ENCODE measurements at regions not wholly inside any gene's neighbourhood (a gene's known extent, or its start where the extent isn't known, plus 50 kb on each side); places are given as distances from the start of the nearest gene placed in this dataset.
A peak's percentile ranks its signal among the peaks of the same experiment; 100 is the strongest.

GRCh38 chr2:74735009-74735408 is 81.0 kb downstream of the SEMA4F start:
- H2BK120ac ChIP-seq (ENCODE audit: low read depth, low read length) = no peak overlapping the region
- no peak for DNase-seq
- WGBS = 85% methylated on average over 2 of the region's 2 CpGs

GRCh38 chr2:74735564-74735963 is 81.5 kb downstream of the SEMA4F start:
- H2AFZ ChIP-seq (ENCODE audit: low read depth, low read length) = no peak overlapping the region
- H3K4me3 ChIP-seq (ENCODE audit: insufficient read depth in 1 of 2, low read depth in 1 of 2, low read length in 2 of 2) = no peak overlapping the region
- H3K4ac ChIP-seq (ENCODE audit: low read depth in 1 of 2, low read length in 2 of 2) = no peak overlapping the region
- H3K23ac ChIP-seq (ENCODE audit: low read length in 2 of 2) = no peak overlapping the region
- no peak overlapping the region for H4K8ac ChIP-seq (ENCODE audit: low read length)
- H3K9ac ChIP-seq (ENCODE audit: low read length) = no peak overlapping the region
- peak overlapping the region in 1 of 2 experiments; percentile 21 for H3K18ac ChIP-seq (ENCODE audit: low read depth in 1 of 2, low read length in 2 of 2)
- WGBS = 90% methylated on average over 3 of the region's 3 CpGs
- no peaks in the 10 kb centered on the region for H3K36me3 ChIP-seq (ENCODE audit: control insufficient read depth in 1 of 2, insufficient read depth in 2 of 2, low read depth in 1 of 2, low read length in 2 of 2)
- H3K9me3 ChIP-seq (ENCODE audit: control insufficient read depth, low read length) = peaks cover 12% of the 10 kb centered on the region
- H3K27ac ChIP-seq (ENCODE audit: low read length, poor library complexity, severe bottlenecking) = no peak overlapping the region
- no peak for DNase-seq
- H3K79me1 ChIP-seq (replicated peaks; ENCODE audit: low read length, poor library complexity, severe bottlenecking) = no peaks in the 10 kb centered on the region
- no peak overlapping the region for H2BK120ac ChIP-seq (ENCODE audit: low read depth, low read length)
- peaks cover 0 to 7% of the 10 kb centered on the region in 2 experiments for H3K27me3 ChIP-seq (ENCODE audit: control insufficient read depth in 1 of 2, insufficient read depth in 1 of 2, low read length in 2 of 2)
- no peak overlapping the region for H3K4me2 ChIP-seq (ENCODE audit: low read length, poor library complexity, severe bottlenecking)
- H2BK12ac ChIP-seq (ENCODE audit: low read length in 2 of 2) = no peak overlapping the region
- peaks cover 7% of the 10 kb centered on the region for H3K4me1 ChIP-seq (ENCODE audit: control insufficient read depth, insufficient read depth, low read depth, low read length)
- H2AK5ac ChIP-seq (ENCODE audit: low read length, severe bottlenecking) = no peak overlapping the region
- H3K14ac ChIP-seq (ENCODE audit: low read length in 2 of 2) = no peak overlapping the region
- H2BK15ac ChIP-seq (ENCODE audit: low read depth, poor library complexity, severe bottlenecking) = no peak overlapping the region
- H2BK5ac ChIP-seq (ENCODE audit: low read depth, low read length, poor library complexity, severe bottlenecking) = no peak overlapping the region
- H4K91ac ChIP-seq (ENCODE audit: low read length) = no peak overlapping the region

More at GRCh38 chr2:74735009-74735408, 81.0 kb downstream of the SEMA4F start:
- H4K8ac ChIP-seq (ENCODE audit: low read length) = no peak overlapping the region
- no peak overlapping the region for H3K9ac ChIP-seq (ENCODE audit: low read length)
- H3K4ac ChIP-seq (ENCODE audit: low read depth in 1 of 2, low read length in 2 of 2) = no peak overlapping the region
- H3K4me1 ChIP-seq (ENCODE audit: control insufficient read depth, insufficient read depth, low read depth, low read length) = peaks cover 3% of the 10 kb centered on the region
- peak overlapping the region in 1 of 2 experiments; percentile 41 for H3K14ac ChIP-seq (ENCODE audit: low read length in 2 of 2)
- H2BK12ac ChIP-seq (ENCODE audit: low read length in 2 of 2) = peak overlapping the region in 1 of 2 experiments; percentile 63
- no peak overlapping the region for H3K4me2 ChIP-seq (ENCODE audit: low read length, poor library complexity, severe bottlenecking)
- no peaks in the 10 kb centered on the region for H3K36me3 ChIP-seq (ENCODE audit: control insufficient read depth in 1 of 2, insufficient read depth in 2 of 2, low read depth in 1 of 2, low read length in 2 of 2)
- no peak overlapping the region for H2BK5ac ChIP-seq (ENCODE audit: low read depth, low read length, poor library complexity, severe bottlenecking)
- H2AFZ ChIP-seq (ENCODE audit: low read depth, low read length) = no peak overlapping the region
- H2AK5ac ChIP-seq (ENCODE audit: low read length, severe bottlenecking) = no peak overlapping the region
- H3K27ac ChIP-seq (ENCODE audit: low read length, poor library complexity, severe bottlenecking) = no peak overlapping the region
- peak overlapping the region in 1 of 2 experiments; percentile 29 for H3K18ac ChIP-seq (ENCODE audit: low read depth in 1 of 2, low read length in 2 of 2)
- H3K23ac ChIP-seq (ENCODE audit: low read length in 2 of 2) = no peak overlapping the region
- H3K79me1 ChIP-seq (replicated peaks; ENCODE audit: low read length, poor library complexity, severe bottlenecking) = no peaks in the 10 kb centered on the region
- H3K4me3 ChIP-seq (ENCODE audit: insufficient read depth in 1 of 2, low read depth in 1 of 2, low read length in 2 of 2) = no peak overlapping the region
- peaks cover 12% of the 10 kb centered on the region for H3K9me3 ChIP-seq (ENCODE audit: control insufficient read depth, low read length)
- no peak overlapping the region for H2BK15ac ChIP-seq (ENCODE audit: low read depth, poor library complexity, severe bottlenecking)
- peaks cover 0 to 9% of the 10 kb centered on the region in 2 experiments for H3K27me3 ChIP-seq (ENCODE audit: control insufficient read depth in 1 of 2, insufficient read depth in 1 of 2, low read length in 2 of 2)
- H4K91ac ChIP-seq (ENCODE audit: low read length) = no peak overlapping the region

DNA sequence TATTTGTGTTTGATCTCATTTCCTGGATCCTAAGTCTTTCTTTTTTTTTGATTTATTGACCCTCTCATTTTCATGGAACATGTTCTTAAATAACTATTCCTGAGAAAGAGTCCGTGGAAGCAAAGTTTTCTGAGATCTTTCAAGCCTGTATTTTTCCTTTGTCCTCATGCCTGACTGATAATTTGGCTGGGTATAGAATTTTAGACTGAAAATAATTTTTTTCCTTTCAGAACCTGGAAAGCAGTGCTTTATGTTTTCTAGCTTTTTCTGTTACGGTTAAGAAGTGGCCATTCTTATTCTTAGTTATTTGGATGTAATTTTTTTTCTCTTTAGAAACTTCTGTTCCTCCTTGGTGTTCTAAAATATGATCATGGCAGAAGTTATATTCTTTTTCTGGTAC is 82.5 kb downstream of the SEMA4F start:
- H3K18ac ChIP-seq (ENCODE audit: low read depth in 1 of 2, low read length in 2 of 2) = no peak overlapping the region
- H2BK120ac ChIP-seq (ENCODE audit: low read depth, low read length) = no peak overlapping the region
- no peak overlapping the region for H2BK12ac ChIP-seq (ENCODE audit: low read length in 2 of 2)
- peaks cover 12% of the 10 kb centered on the region for H3K4me1 ChIP-seq (ENCODE audit: control insufficient read depth, insufficient read depth, low read depth, low read length)
- no peaks in the 10 kb centered on the region for H3K36me3 ChIP-seq (ENCODE audit: control insufficient read depth in 1 of 2, insufficient read depth in 2 of 2, low read depth in 1 of 2, low read length in 2 of 2)
- no peaks in the 10 kb centered on the region for H3K27me3 ChIP-seq (ENCODE audit: control insufficient read depth in 1 of 2, insufficient read depth in 1 of 2, low read length in 2 of 2)
- peaks cover 12% of the 10 kb centered on the region for H3K9me3 ChIP-seq (ENCODE audit: control insufficient read depth, low read length)
- no peak overlapping the region for H2AK5ac ChIP-seq (ENCODE audit: low read length, severe bottlenecking)
- H3K4me3 ChIP-seq (ENCODE audit: insufficient read depth in 1 of 2, low read depth in 1 of 2, low read length in 2 of 2) = no peak overlapping the region
- no peaks in the 10 kb centered on the region for H3K79me1 ChIP-seq (replicated peaks; ENCODE audit: low read length, poor library complexity, severe bottlenecking)
- H3K23ac ChIP-seq (ENCODE audit: low read length in 2 of 2) = no peak overlapping the region
- H3K4me2 ChIP-seq (ENCODE audit: low read length, poor library complexity, severe bottlenecking) = no peak overlapping the region
- no peak overlapping the region for H4K91ac ChIP-seq (ENCODE audit: low read length)
- H2BK5ac ChIP-seq (ENCODE audit: low read depth, low read length, poor library complexity, severe bottlenecking) = no peak overlapping the region
- no peak overlapping the region for H3K27ac ChIP-seq (ENCODE audit: low read length, poor library complexity, severe bottlenecking)
- H3K14ac ChIP-seq (ENCODE audit: low read length in 2 of 2) = no peak overlapping the region
- DNase-seq = no peak
- H4K8ac ChIP-seq (ENCODE audit: low read length) = no peak overlapping the region
- no peak overlapping the region for H2BK15ac ChIP-seq (ENCODE audit: low read depth, poor library complexity, severe bottlenecking)
- H2AFZ ChIP-seq (ENCODE audit: low read depth, low read length) = no peak overlapping the region
- WGBS = 75% methylated on average over 1 of the region's 2 CpGs
- no peak overlapping the region for H3K4ac ChIP-seq (ENCODE audit: low read depth in 1 of 2, low read length in 2 of 2)
- no peak overlapping the region for H3K9ac ChIP-seq (ENCODE audit: low read length)

- Histone ChIP-seq H3K36me3 (ENCODE audit: control insufficient read depth in 1 of 2, insufficient read depth in 2 of 2, low read depth in 1 of 2, low read length in 2 of 2) (no peaks in the 10 kb centered on the region), H3K4me2 (ENCODE audit: low read length, poor library complexity, severe bottlenecking) (no peak overlapping the region), H4K8ac (ENCODE audit: low read length) (no peak overlapping the region)
These were observed 84.5 kb downstream of the SEMA4F start for GRCh38 chr2:74738586-74738985.

More at GRCh38 chr2:74738586-74738985, 84.5 kb downstream of the SEMA4F start:
- Histone ChIP-seq H3K9ac (ENCODE audit: low read length) (no peak overlapping the region), H3K23ac (ENCODE audit: low read length in 2 of 2) (no peak overlapping the region), H2BK5ac (ENCODE audit: low read depth, low read length, poor library complexity, severe bottlenecking) (no peak overlapping the region), H3K14ac (ENCODE audit: low read length in 2 of 2) (no peak overlapping the region), H3K27me3 (ENCODE audit: control insufficient read depth in 1 of 2, insufficient read depth in 1 of 2, low read length in 2 of 2) (no peaks in the 10 kb centered on the region), H3K18ac (ENCODE audit: low read depth in 1 of 2, low read length in 2 of 2) (peak overlapping the region in 1 of 2 experiments; percentile 57), H3K79me1 (replicated peaks; ENCODE audit: low read length, poor library complexity, severe bottlenecking) (no peaks in the 10 kb centered on the region), H4K91ac (ENCODE audit: low read length) (no peak overlapping the region), H3K4ac (ENCODE audit: low read depth in 1 of 2, low read length in 2 of 2) (no peak overlapping the region), H3K27ac (ENCODE audit: low read length, poor library complexity, severe bottlenecking) (no peak overlapping the region), H2BK120ac (ENCODE audit: low read depth, low read length) (no peak overlapping the region), H3K4me1 (ENCODE audit: control insufficient read depth, insufficient read depth, low read depth, low read length) (peaks cover 12% of the 10 kb centered on the region), H3K9me3 (ENCODE audit: control insufficient read depth, low read length) (peaks cover 12% of the 10 kb centered on the region), H2AFZ (ENCODE audit: low read depth, low read length) (no peak overlapping the region), H2BK12ac (ENCODE audit: low read length in 2 of 2) (no peak overlapping the region), H2AK5ac (ENCODE audit: low read length, severe bottlenecking) (no peak overlapping the region), H2BK15ac (ENCODE audit: low read depth, poor library complexity, severe bottlenecking) (no peak overlapping the region), H3K4me3 (ENCODE audit: insufficient read depth in 1 of 2, low read depth in 1 of 2, low read length in 2 of 2) (no peak overlapping the region)
- no peak for DNase-seq
- 67% methylated on average over 4 of the region's 6 CpGs for WGBS

Measured in mesenchymal stem cell (in vitro differentiated cells and primary cell).